G401.6 (cell line): ENCODE measurements at regions not wholly inside any gene's neighbourhood (a gene's known extent, or its start where the extent isn't known, plus 50 kb on each side); places are given as distances from the start of the nearest gene placed in this dataset.
"Not testable (repeated sequence)": the region's sequence is repeated elsewhere in the genome, so short reads cannot be mapped to it uniquely, and the experiment has no call there.

Source experiments
- FAIRE-seq: peaks from 2 replicates; lab custom pipeline; 2012; peaks lifted over from hg19 to GRCh38; lab: Jason Lieb, UNC

GRCh38 chrX:52585892-52586291 lies 68.8 kb downstream of the SSX7 start:
- no peak for FAIRE-seq

GRCh38 chrX:52577464-52578173 lies 60.8 kb upstream of the XAGE1B start:
- FAIRE-seq, result no peak

- no peak for FAIRE-seq
Observed at GRCh38 chrX:52576946-52577345, 60.1 kb upstream of the XAGE1B start.

GRCh38 chrX:52576474-52576873 lies 59.6 kb upstream of the XAGE1B start:
- no peak for FAIRE-seq

GRCh38 chrX:52574416-52575275 lies 57.8 kb upstream of the XAGE1B start:
- FAIRE-seq, result peak; percentile 30

GRCh38 chrX:52568146-52568545 lies 51.3 kb upstream of the XAGE1B start:
- FAIRE-seq, result not testable (repeated sequence)
